ENCODE measurements at regions not wholly inside any gene's neighbourhood (a gene's known extent, or its start where the extent isn't known, plus 50 kb on each side); places are given as distances from the start of the nearest gene placed in this dataset.

DNA sequence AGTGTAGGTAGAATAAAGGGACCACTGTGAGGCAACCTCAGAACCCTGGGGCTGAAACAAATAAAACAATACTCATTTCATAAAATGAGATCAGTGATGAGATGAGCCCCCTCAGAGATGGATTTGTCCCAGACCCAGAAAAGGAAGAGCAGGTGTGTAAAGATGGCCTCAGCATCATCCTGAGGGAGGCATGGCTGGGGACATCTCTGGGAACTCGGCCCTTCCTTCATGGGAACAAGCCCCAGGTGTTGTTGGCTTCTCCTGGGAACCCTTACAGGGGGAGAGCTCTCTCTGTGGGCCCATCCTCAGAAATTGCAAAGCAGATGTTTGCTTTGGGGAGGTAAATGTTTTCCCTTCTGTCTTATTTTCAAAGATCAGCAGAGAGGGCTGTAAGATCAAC is 133.2 kb upstream of the USP24 start:
- no peaks in the 10 kb centered on the region for H3K9me2 ChIP-seq (ENCODE audit: insufficient read depth, low read length)
- TF ChIP-seq, protein P1, sequence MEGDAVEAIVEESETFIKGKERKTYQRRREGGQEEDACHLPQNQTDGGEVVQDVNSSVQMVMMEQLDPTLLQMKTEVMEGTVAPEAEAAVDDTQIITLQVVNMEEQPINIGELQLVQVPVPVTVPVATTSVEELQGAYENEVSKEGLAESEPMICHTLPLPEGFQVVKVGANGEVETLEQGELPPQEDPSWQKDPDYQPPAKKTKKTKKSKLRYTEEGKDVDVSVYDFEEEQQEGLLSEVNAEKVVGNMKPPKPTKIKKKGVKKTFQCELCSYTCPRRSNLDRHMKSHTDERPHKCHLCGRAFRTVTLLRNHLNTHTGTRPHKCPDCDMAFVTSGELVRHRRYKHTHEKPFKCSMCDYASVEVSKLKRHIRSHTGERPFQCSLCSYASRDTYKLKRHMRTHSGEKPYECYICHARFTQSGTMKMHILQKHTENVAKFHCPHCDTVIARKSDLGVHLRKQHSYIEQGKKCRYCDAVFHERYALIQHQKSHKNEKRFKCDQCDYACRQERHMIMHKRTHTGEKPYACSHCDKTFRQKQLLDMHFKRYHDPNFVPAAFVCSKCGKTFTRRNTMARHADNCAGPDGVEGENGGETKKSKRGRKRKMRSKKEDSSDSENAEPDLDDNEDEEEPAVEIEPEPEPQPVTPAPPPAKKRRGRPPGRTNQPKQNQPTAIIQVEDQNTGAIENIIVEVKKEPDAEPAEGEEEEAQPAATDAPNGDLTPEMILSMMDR (conservative IDR thresholded peaks at IDR 0.05; ENCODE audit: low read length): no peak
- no peak for TF ChIP-seq EZH2phosphoT487 (IDR thresholded peaks at IDR 0.05; ENCODE audit: borderline replicate concordance, low read depth, low read length)
- no peak overlapping the region for H3K4me2 ChIP-seq (ENCODE audit: low read length)
- no peak overlapping the region for H3K4me3 ChIP-seq (ENCODE audit: low read depth, low read length, poor library complexity, severe bottlenecking)
- no peak overlapping the region for H2AFZ ChIP-seq (ENCODE audit: low read length)
- ChIA-PET POLR2A (no interaction called here), CTCF (ENCODE audit: unreplicated experiment) (no interaction called here)
- intact Hi-C loops (cut with micrococcal nuclease; ENCODE audit: unreplicated experiment): no loop called here
- no peaks in the 10 kb centered on the region for H4K20me1 ChIP-seq (ENCODE audit: insufficient read depth, low read length)
- no peak for DNase-seq (ENCODE audit: low spot score)
- H3K4me1 ChIP-seq (ENCODE audit: insufficient read depth, low read length, poor library complexity, severe bottlenecking): no peaks in the 10 kb centered on the region
- H3K9me3 ChIP-seq (ENCODE audit: low read length): no peaks in the 10 kb centered on the region
- BruUV-seq (replicated peaks): no TSS peak
- H3K27ac ChIP-seq (ENCODE audit: low read depth, low read length, poor library complexity, severe bottlenecking): no peak overlapping the region
- H3K79me2 ChIP-seq (ENCODE audit: insufficient read depth, low read depth, low read length): no peaks in the 10 kb centered on the region
- H3K36me3 ChIP-seq (ENCODE audit: insufficient read depth, low read length): no peaks in the 10 kb centered on the region

DNA sequence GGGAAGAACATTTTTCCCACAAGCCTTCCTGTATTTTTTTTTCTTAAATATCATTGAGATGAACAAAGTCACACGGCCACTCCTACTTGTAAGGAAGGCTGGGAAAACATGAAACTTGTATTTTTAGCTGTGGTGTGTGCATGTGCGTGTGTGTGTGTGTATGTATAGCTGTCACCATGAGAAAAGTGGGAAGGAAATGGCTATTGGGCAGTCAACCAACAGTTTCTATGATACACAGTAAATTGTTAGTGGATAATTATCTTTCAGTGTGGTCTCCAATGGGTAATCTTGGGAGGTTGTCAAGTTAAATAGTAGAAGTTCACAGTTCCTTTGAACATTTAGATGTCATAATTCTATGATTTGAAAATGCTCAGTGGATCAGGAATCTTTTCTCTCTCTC is 132.7 kb upstream of the USP24 start:
- no peaks in the 10 kb centered on the region for H3K4me1 ChIP-seq (ENCODE audit: insufficient read depth, low read length, poor library complexity, severe bottlenecking)
- H3K36me3 ChIP-seq (ENCODE audit: insufficient read depth, low read length): no peaks in the 10 kb centered on the region
- BruUV-seq (replicated peaks): no TSS peak
- ChIA-PET POLR2A (no interaction called here), CTCF (ENCODE audit: unreplicated experiment) (no interaction called here)
- H2AFZ ChIP-seq (ENCODE audit: low read length): no peak overlapping the region
- intact Hi-C loops (cut with micrococcal nuclease; ENCODE audit: unreplicated experiment): no loop called here
- no peaks in the 10 kb centered on the region for H3K9me2 ChIP-seq (ENCODE audit: insufficient read depth, low read length)
- no peaks in the 10 kb centered on the region for H3K79me2 ChIP-seq (ENCODE audit: insufficient read depth, low read depth, low read length)
- no peaks in the 10 kb centered on the region for H4K20me1 ChIP-seq (ENCODE audit: insufficient read depth, low read length)
- no peaks in the 10 kb centered on the region for H3K9me3 ChIP-seq (ENCODE audit: low read length)
- no peak overlapping the region for H3K27ac ChIP-seq (ENCODE audit: low read depth, low read length, poor library complexity, severe bottlenecking)
- H3K4me3 ChIP-seq (ENCODE audit: low read depth, low read length, poor library complexity, severe bottlenecking): no peak overlapping the region
- no peak for DNase-seq (ENCODE audit: low spot score)
- TF ChIP-seq, protein P1 (conservative IDR thresholded peaks at IDR 0.05; ENCODE audit: low read length): no peak
- no peak for TF ChIP-seq EZH2phosphoT487 (IDR thresholded peaks at IDR 0.05; ENCODE audit: borderline replicate concordance, low read depth, low read length)
- no peak overlapping the region for H3K4me2 ChIP-seq (ENCODE audit: low read length)

DNA sequence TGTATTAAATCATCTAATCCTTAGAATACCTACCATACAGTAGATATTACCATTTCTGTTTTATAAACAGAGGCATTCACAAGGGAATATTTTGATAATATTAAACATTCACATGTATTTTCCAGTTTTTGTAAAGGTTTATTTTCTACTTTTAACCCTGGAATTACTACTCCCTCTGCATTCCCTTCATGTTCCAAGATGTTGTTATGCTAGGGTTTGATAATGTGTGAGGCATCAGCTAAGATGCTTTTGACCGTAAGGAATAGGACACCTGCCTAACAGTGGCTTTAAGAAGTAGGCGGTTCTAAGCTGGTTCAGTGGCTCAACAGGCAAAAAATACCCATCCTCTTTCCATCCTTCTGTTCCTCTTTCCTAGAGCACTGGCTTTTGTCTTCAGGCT is 131.9 kb upstream of the USP24 start:
- no peaks in the 10 kb centered on the region for H3K9me2 ChIP-seq (ENCODE audit: insufficient read depth, low read length)
- no peak overlapping the region for H2AFZ ChIP-seq (ENCODE audit: low read length)
- H3K9me3 ChIP-seq (ENCODE audit: low read length): no peaks in the 10 kb centered on the region
- H3K4me3 ChIP-seq (ENCODE audit: low read depth, low read length, poor library complexity, severe bottlenecking): no peak overlapping the region
- BruUV-seq (replicated peaks): no TSS peak
- POLR2A ChIA-PET: interaction anchor here (0.6 to 1.3 kb wide), 2 partner anchors 22 to 503 kb away, joined by 3 read pairs; no protein-coding TSS in a partner anchor
- no peak overlapping the region for H3K27ac ChIP-seq (ENCODE audit: low read depth, low read length, poor library complexity, severe bottlenecking)
- intact Hi-C loops (cut with micrococcal nuclease; ENCODE audit: unreplicated experiment): no loop called here
- CTCF ChIA-PET (ENCODE audit: unreplicated experiment): no interaction called here
- no peaks in the 10 kb centered on the region for H3K79me2 ChIP-seq (ENCODE audit: insufficient read depth, low read depth, low read length)
- TF ChIP-seq, protein P1 (conservative IDR thresholded peaks at IDR 0.05; ENCODE audit: low read length): no peak
- no peak for TF ChIP-seq EZH2phosphoT487 (IDR thresholded peaks at IDR 0.05; ENCODE audit: borderline replicate concordance, low read depth, low read length)
- no peaks in the 10 kb centered on the region for H3K36me3 ChIP-seq (ENCODE audit: insufficient read depth, low read length)
- no peak overlapping the region for H3K4me2 ChIP-seq (ENCODE audit: low read length)
- H4K20me1 ChIP-seq (ENCODE audit: insufficient read depth, low read length): no peaks in the 10 kb centered on the region
- H3K4me1 ChIP-seq (ENCODE audit: insufficient read depth, low read length, poor library complexity, severe bottlenecking): no peaks in the 10 kb centered on the region
- DNase-seq (ENCODE audit: low spot score): no peak
